GM12878 (cell line): ENCODE measurements at regions not wholly inside any gene's neighbourhood (a gene's known extent, or its start where the extent isn't known, plus 50 kb on each side); places are given as distances from the start of the nearest gene placed in this dataset.

ENCODE experiments used
- EZH2 ChIP-seq: IDR thresholded peaks from 2 replicates; pipeline ENCODE4 v1.6.1; 2012; ENCODE audit warnings: low read depth, mild to moderate bottlenecking, control low read depth, inconsistent platforms, low read length, borderline replicate concordance; ENCODE audit not compliant: control insufficient read depth
- GABPA ChIP-seq: IDR thresholded peaks from 2 replicates; pipeline ENCODE4 v1.6.1; 2014; ENCODE audit warnings: antibody characterized with exemption, low read depth, mild to moderate bottlenecking, inconsistent platforms
- MYB ChIP-seq: fragments of 150-350 bp; IDR thresholded peaks from 2 replicates; pipeline ENCODE4 v1.6.1; 2014; ENCODE audit warnings: mild to moderate bottlenecking, low read depth, low read length, borderline replicate concordance
- TAF1 ChIP-seq: IDR thresholded peaks from 2 replicates; pipeline ENCODE4 v1.6.1; 2011; ENCODE audit warnings: mild to moderate bottlenecking, low read depth, low read length, borderline replicate concordance
- YY1 ChIP-seq: IDR thresholded peaks from 2 replicates; pipeline ENCODE4 v1.6.1; 2011; ENCODE audit warnings: low read depth, mild to moderate bottlenecking, low read length
- ZNF24 ChIP-seq: fragments of 450-650 bp; IDR thresholded peaks from 2 replicates; pipeline ENCODE4 v1.6.1; 2017; ENCODE audit warnings: antibody characterized with exemption, mild to moderate bottlenecking
- TF ChIP-seq, protein P1 (sequence below): IDR thresholded peaks from 2 replicates; pipeline ENCODE4 v1.6.1; 2011; ENCODE audit warnings: mild to moderate bottlenecking, low read depth, low read length, moderate library complexity; ENCODE audit not compliant: insufficient replicate concordance

DNA sequence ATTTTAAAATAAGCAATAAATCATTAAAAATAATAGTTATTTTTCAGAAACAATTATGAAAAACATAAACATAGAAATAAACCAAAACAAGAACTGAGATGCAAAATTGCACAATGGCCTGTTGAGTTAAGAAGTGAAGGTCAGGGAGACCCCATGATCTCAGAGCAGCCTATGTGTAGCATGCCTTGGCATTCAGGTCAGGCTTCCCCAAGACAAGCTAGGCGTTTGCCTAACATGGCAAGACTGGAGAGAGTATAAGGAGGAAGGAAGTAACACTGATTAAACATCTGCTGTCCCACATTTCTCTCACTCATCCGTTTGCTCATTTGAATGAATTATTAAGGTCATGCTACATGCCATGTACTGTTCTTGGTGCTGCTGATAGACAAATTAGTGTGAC is 291.8 kb downstream of the TSHZ3 start:
- TF ChIP-seq TAF1 (no peak), EZH2 (no peak), GABPA (no peak), MYB (no peak), YY1 (no peak), ZNF24 (no peak)
- TF ChIP-seq, protein P1, sequence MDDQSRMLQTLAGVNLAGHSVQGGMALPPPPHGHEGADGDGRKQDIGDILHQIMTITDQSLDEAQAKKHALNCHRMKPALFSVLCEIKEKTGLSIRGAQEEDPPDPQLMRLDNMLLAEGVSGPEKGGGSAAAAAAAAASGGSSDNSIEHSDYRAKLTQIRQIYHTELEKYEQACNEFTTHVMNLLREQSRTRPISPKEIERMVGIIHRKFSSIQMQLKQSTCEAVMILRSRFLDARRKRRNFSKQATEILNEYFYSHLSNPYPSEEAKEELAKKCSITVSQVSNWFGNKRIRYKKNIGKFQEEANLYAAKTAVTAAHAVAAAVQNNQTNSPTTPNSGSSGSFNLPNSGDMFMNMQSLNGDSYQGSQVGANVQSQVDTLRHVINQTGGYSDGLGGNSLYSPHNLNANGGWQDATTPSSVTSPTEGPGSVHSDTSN = no peak
